IMR-90 (cell line): ENCODE measurements at regions not wholly inside any gene's neighbourhood (a gene's known extent, or its start where the extent isn't known, plus 50 kb on each side); places are given as distances from the start of the nearest gene placed in this dataset.

ENCODE experiments used
- ATAC-seq: fragments of 200-7000 bp; cut with Tn5 transposase; 2 replicates; pipeline ENCODE4 v1.9.1; 2020; ENCODE audit warnings: low read depth, mild to moderate bottlenecking, moderate library complexity
- BruUV-seq: library from RNA; stranded (reverse); fragments of 400-500 nt; replicated peaks from 2 replicates; lab custom pipeline; 2021; lab: Mats Ljungman, UMichigan
- CTCF ChIA-PET: fragments of 300-600 bp; formaldehyde crosslinking; extraction: SDS; loops from one replicate; lab custom pipeline; 2021; ENCODE audit warnings: antibody characterized with exemption; lab: Yijun Ruan, JAX
- POLR2A ChIA-PET: fragments of 300-600 bp; sonication (Branson Sonifier 250); formaldehyde crosslinking; loops from one replicate; lab custom pipeline; 2022; ENCODE audit warnings: antibody characterized with exemption; ENCODE audit not compliant: unreplicated experiment; lab: Charles Lee
- DNase-seq: peaks from one replicate; pipeline ENCODE4 v3.0.0; 2013
- H2AFZ ChIP-seq: replicated peaks from 2 replicates; pipeline ENCODE3; 2013; ENCODE audit warnings: low read length, mild to moderate bottlenecking; ENCODE audit not compliant: poor library complexity
- H2AK5ac ChIP-seq: 2 replicates; pipeline ENCODE4 v1.6.1; 2013; ENCODE audit warnings: low read depth, low read length, inconsistent platforms
- H2AK9ac ChIP-seq: replicated peaks from 2 replicates; pipeline ENCODE3; 2013; ENCODE audit warnings: mild to moderate bottlenecking, low read depth, low read length, moderate library complexity; ENCODE audit not compliant: poor library complexity
- H2BK120ac ChIP-seq: 2 replicates; pipeline ENCODE4 v1.6.1; 2013; ENCODE audit warnings: low read depth, low read length, inconsistent platforms
- H2BK15ac ChIP-seq: 3 replicates; pipeline ENCODE4 v1.6.1; 2013; ENCODE audit warnings: low read depth, low read length, inconsistent platforms
- H2BK20ac ChIP-seq: 2 replicates; pipeline ENCODE4 v1.6.1; 2013; ENCODE audit warnings: low read depth, mild to moderate bottlenecking, inconsistent platforms, low read length, moderate library complexity
- H2BK5ac ChIP-seq: 2 replicates; pipeline ENCODE4 v1.6.1; 2013; ENCODE audit warnings: mild to moderate bottlenecking, low read depth, low read length, inconsistent platforms; ENCODE audit not compliant: poor library complexity, severe bottlenecking
- H3K14ac ChIP-seq: replicated peaks from 2 replicates; pipeline ENCODE4 v1.6.1; 2013; ENCODE audit warnings: low read depth, low read length, inconsistent platforms
- H3K18ac ChIP-seq: 2 replicates; pipeline ENCODE4 v1.6.1; 2013; ENCODE audit warnings: low read depth, low read length, control low read depth
- H3K23ac ChIP-seq: 2 replicates; pipeline ENCODE4 v1.6.1; 2013; ENCODE audit warnings: low read depth, low read length, inconsistent platforms
- H3K27ac ChIP-seq: 2 replicates; pipeline ENCODE4 v1.5.1; 2013; ENCODE audit warnings: mild to moderate bottlenecking, control low read depth, low read length; ENCODE audit not compliant: insufficient read depth
- H3K27me3 ChIP-seq: 2 replicates; pipeline ENCODE4 v1.6.1; 2013; ENCODE audit warnings: low read length; ENCODE audit not compliant: control insufficient read depth, insufficient read depth
- H3K36me3 ChIP-seq: 2 replicates; pipeline ENCODE4 v1.6.1; 2013; ENCODE audit warnings: low read length, mixed read lengths; ENCODE audit not compliant: control insufficient read depth, insufficient read depth
- H3K4ac ChIP-seq: 2 replicates; pipeline ENCODE4 v1.6.1; 2013; ENCODE audit warnings: low read depth, low read length, inconsistent platforms
- H3K4me1 ChIP-seq: 2 replicates; pipeline ENCODE4 v1.6.1; 2013; ENCODE audit warnings: low read length, mixed read lengths; ENCODE audit not compliant: control insufficient read depth, insufficient read depth
- H3K4me2 ChIP-seq: 2 replicates; pipeline ENCODE4 v1.6.1; 2013; ENCODE audit warnings: low read depth, mild to moderate bottlenecking, control low read depth, low read length, moderate library complexity
- H3K4me3 ChIP-seq: 2 replicates; pipeline ENCODE4 v1.5.1; 2013; ENCODE audit warnings: low read depth, mild to moderate bottlenecking, control low read depth, low read length, moderate library complexity; ENCODE audit not compliant: insufficient read depth
- H3K56ac ChIP-seq: 2 replicates; pipeline ENCODE4 v1.6.1; 2013; ENCODE audit warnings: low read length, inconsistent platforms; ENCODE audit not compliant: insufficient read depth; ENCODE audit errors: extremely low read depth
- H3K79me1 ChIP-seq, 2 experiments: 2 replicates each; pipeline ENCODE4 v1.6.1; 2013; ENCODE audit warnings: low read length in 2 of 2, inconsistent platforms in 1 of 2, low read depth in 1 of 2
- H3K9ac ChIP-seq: 2 replicates; pipeline ENCODE4 v1.6.1; 2013; ENCODE audit warnings: low read depth, low read length, control low read depth
- H3K9me1 ChIP-seq: 2 replicates; pipeline ENCODE4 v1.6.1; 2013; ENCODE audit warnings: low read length, inconsistent platforms; ENCODE audit not compliant: insufficient read depth
- H3K9me3 ChIP-seq: 2 replicates; pipeline ENCODE4 v1.6.1; 2013; ENCODE audit warnings: low read length; ENCODE audit not compliant: control insufficient read depth, insufficient read depth
- H4K20me1 ChIP-seq: 2 replicates; pipeline ENCODE4 v1.6.1; 2013; ENCODE audit warnings: low read length, inconsistent platforms; ENCODE audit not compliant: insufficient read depth
- H4K5ac ChIP-seq: 2 replicates; pipeline ENCODE4 v1.6.1; 2013; ENCODE audit warnings: mild to moderate bottlenecking, low read depth, low read length, control low read depth
- H4K8ac ChIP-seq, 2 experiments: 2 replicates each; pipeline ENCODE4 v1.6.1; 2013; ENCODE audit warnings: low read depth in 2 of 2, low read length in 2 of 2, control low read depth in 1 of 2, inconsistent platforms in 1 of 2
- H4K91ac ChIP-seq: 2 replicates; pipeline ENCODE4 v1.6.1; 2013; ENCODE audit warnings: low read depth, low read length, inconsistent platforms; ENCODE audit not compliant: insufficient read depth
- BHLHE40 ChIP-seq: fragments of 150-350 bp; IDR thresholded peaks from 2 replicates; pipeline ENCODE4 v1.6.1; 2016; ENCODE audit warnings: mild to moderate bottlenecking, low read depth, low read length
- CHD1 ChIP-seq: IDR thresholded peaks from 2 replicates; pipeline ENCODE4 v1.6.1; 2012; ENCODE audit warnings: low read depth, low read length, improper control_type of control experiment
- FOS ChIP-seq: fragments of 150-350 bp; IDR thresholded peaks from 2 replicates; pipeline ENCODE4 v1.6.1; 2016; ENCODE audit warnings: low read depth, low read length
- MAFK ChIP-seq: IDR thresholded peaks from 2 replicates; pipeline ENCODE4 v1.6.1; 2012; ENCODE audit warnings: low read depth, low read length, improper control_type of control experiment
- MAZ ChIP-seq: IDR thresholded peaks from 2 replicates; pipeline ENCODE4 v1.6.1; 2012; ENCODE audit warnings: low read depth, mild to moderate bottlenecking, low read length, improper control_type of control experiment, moderate library complexity, borderline replicate concordance
- NFE2L2 ChIP-seq: fragments of 150-350 bp; IDR thresholded peaks from 2 replicates; pipeline ENCODE4 v1.6.1; 2016; ENCODE audit warnings: low read depth, mild to moderate bottlenecking, low read length
- POLR2A ChIP-seq: IDR thresholded peaks from 2 replicates; pipeline ENCODE4 v1.6.1; 2012; ENCODE audit warnings: mild to moderate bottlenecking, low read depth, low read length
- RAD21 ChIP-seq: IDR thresholded peaks from 2 replicates; pipeline ENCODE4 v1.6.1; 2012; ENCODE audit warnings: low read length, improper control_type of control experiment
- SMC3 ChIP-seq: fragments of 150-350 bp; IDR thresholded peaks from 2 replicates; pipeline ENCODE4 v1.6.1; 2016; ENCODE audit warnings: low read depth, mild to moderate bottlenecking, antibody characterized with exemption, low read length, moderate library complexity
- WGBS, 2 experiments: methylation state at CpG; one replicate each; pipeline versions ENCODE4 v1.1.5 to v1.1.7; 2013; ENCODE audit warnings: missing lambda C conversion rate in 2 of 2; ENCODE audit not compliant: insufficient read length in 1 of 2; ENCODE audit errors: extremely low coverage in 2 of 2; 5-methylcytosine and 5-hydroxymethylcytosine counted together
- dilution Hi-C: fragments of 300-500 bp; cut with HindIII; formaldehyde crosslinking; loops from one replicate; pipeline ENCODE4 v1.14.3; 2018; ENCODE audit warnings: low sequenced_read_pairs; ENCODE audit not compliant: unreplicated experiment
- in situ Hi-C: fragments of 300-500 bp; cut with MboI; formaldehyde crosslinking; loops from 3 replicates; pipeline ENCODE4 v1.14.3; 2019; ENCODE audit warnings: low sequenced_read_pairs, inconsistent platforms, mixed read lengths
- intact Hi-C: fragments of 100-400 bp; cut with micrococcal nuclease; formaldehyde crosslinking; loops from 2 replicates; pipeline ENCODE4 v1.10.0; 2022
- TF ChIP-seq, protein P1 (sequence below): conservative IDR thresholded peaks from 2 replicates; pipeline ENCODE4 v1.5.1; 2012; ENCODE audit warnings: mild to moderate bottlenecking, low read depth, low read length, improper control_type of control experiment

- Histone ChIP-seq H3K4me2 (no peak overlapping the region), H3K14ac (no peak overlapping the region), H2BK5ac (no peak overlapping the region), H3K79me1 (no peaks in the 10 kb centered on the region), H3K27ac (no peak overlapping the region), H3K56ac (no peak overlapping the region), H2BK20ac (no peak overlapping the region), H3K9me3 (no peaks in the 10 kb centered on the region), H4K5ac (no peak overlapping the region), H2BK120ac (no peak overlapping the region), H2AFZ (no peak overlapping the region), H4K20me1 (no peaks in the 10 kb centered on the region), H3K4ac (no peak overlapping the region), H3K36me3 (no peaks in the 10 kb centered on the region), H4K91ac (no peak overlapping the region), H3K18ac (no peak overlapping the region), H2AK5ac (no peak overlapping the region), H3K23ac (no peak overlapping the region), H4K8ac (no peak overlapping the region), H2AK9ac (no peak overlapping the region), H2BK15ac (no peak overlapping the region), H3K9ac (no peak overlapping the region), H3K9me1 (0 out of 2 replicates have a peak, but pooled peaks cover 4% of the 10 kb centered on the region), H3K4me3 (no peak overlapping the region), H3K27me3 (no peaks in the 10 kb centered on the region), H3K4me1 (no peaks in the 10 kb centered on the region)
- in situ Hi-C loops (no loop called here), intact Hi-C loops (no loop called here), dilution Hi-C loops (no loop called here)
- ATAC-seq (no peak), DNase-seq (no peak)
- TF ChIP-seq FOS (no peak), NFE2L2 (no peak), MAFK (no peak), SMC3 (no peak), POLR2A (no peak), MAZ (no peak), CHD1 (no peak), RAD21 (no peak), BHLHE40 (no peak)
- TF ChIP-seq, protein P1, sequence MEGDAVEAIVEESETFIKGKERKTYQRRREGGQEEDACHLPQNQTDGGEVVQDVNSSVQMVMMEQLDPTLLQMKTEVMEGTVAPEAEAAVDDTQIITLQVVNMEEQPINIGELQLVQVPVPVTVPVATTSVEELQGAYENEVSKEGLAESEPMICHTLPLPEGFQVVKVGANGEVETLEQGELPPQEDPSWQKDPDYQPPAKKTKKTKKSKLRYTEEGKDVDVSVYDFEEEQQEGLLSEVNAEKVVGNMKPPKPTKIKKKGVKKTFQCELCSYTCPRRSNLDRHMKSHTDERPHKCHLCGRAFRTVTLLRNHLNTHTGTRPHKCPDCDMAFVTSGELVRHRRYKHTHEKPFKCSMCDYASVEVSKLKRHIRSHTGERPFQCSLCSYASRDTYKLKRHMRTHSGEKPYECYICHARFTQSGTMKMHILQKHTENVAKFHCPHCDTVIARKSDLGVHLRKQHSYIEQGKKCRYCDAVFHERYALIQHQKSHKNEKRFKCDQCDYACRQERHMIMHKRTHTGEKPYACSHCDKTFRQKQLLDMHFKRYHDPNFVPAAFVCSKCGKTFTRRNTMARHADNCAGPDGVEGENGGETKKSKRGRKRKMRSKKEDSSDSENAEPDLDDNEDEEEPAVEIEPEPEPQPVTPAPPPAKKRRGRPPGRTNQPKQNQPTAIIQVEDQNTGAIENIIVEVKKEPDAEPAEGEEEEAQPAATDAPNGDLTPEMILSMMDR, result no peak
- WGBS, 2 experiments, result 83% methylated on average over 1 of the region's 2 CpGs; no CpG with 5 or more reads in 1 of the 2 experiments
- POLR2A ChIA-PET, result no interaction called here
- BruUV-seq, result no TSS peak
- CTCF ChIA-PET, result no interaction called here
Measured at GRCh38 chr1:87399264-87399663, 70.6 kb downstream of the LMO4 start.
